GM21737 (cell line): ENCODE measurements at regions not wholly inside any gene's neighbourhood (a gene's known extent, or its start where the extent isn't known, plus 50 kb on each side); places are given as distances from the start of the nearest gene placed in this dataset.

Source experiments
- ATAC-seq: cut with Tn5 transposase; IDR thresholded peaks from one replicate; pipeline ENCODE4 v1.9.1; 2021; ENCODE audit warnings: mild to moderate bottlenecking, moderate library complexity; ENCODE audit not compliant: unreplicated experiment

- no peak for ATAC-seq
Observed at GRCh38 chr17:71963791-71964190, 157.0 kb upstream of the SOX9 start.

- no peak for ATAC-seq
Observed at GRCh38 chr17:71964559-71964958, 156.3 kb upstream of the SOX9 start.

DNA sequence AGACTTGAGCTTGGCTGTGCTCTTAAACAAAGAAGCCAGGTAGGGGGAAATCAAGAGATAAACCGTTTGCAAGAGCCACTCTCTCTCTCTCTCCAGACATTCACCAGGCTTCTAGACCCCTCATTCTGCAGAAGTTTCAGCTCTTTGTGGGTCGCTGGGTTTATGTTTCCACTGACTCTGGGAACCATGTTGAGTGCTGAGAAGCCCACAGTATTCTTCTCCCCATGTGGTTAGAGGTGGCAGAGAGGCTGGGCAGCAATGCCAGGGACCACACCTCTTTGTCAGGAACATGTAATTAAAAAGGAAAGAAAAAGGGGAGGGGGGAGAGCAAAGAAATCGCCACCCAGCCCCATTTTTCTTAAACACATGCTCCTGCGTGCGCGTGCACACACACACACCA lies 154.8 kb upstream of the SOX9 start:
- ATAC-seq = no peak

DNA sequence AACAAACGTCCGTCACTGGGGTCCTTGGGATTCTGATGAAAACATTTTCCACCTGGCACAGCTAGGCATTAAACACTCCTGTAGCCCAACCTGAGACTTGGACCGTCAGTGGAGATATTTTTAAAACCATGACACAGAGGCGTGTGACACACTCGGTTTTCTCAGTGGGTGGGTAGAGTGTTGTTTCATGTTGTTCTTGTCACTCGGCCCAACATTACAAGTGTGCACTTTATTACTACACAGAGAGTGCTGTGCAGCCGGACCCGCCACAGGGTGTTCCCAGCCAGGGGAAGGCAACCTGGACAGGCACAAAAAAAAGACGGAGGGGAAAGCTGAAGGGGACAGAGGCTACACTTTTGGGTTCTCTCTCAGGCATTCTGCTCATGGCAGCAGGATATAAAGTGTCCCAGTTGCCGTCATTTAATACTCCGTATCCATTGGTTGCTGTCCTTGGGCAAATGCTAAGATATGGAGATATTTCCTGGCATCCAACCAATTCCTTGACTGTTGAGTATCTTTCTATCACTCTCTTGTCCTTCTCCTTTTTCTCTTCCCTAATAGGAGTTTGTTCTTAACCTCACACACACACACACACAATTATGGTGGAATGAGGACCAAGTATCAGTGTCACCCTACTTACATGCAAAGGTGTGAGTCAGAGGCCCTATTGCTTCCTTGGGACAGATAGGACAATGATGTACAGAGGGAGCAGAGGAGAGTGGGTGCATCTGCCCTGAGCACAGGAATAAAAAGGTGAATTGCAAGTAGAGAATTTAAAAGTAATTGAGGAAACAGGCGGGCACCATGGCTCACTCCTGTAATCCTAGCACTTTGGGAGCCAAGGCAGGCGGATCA lies 154.1 kb upstream of the SOX9 start:
- ATAC-seq = no peak

DNA sequence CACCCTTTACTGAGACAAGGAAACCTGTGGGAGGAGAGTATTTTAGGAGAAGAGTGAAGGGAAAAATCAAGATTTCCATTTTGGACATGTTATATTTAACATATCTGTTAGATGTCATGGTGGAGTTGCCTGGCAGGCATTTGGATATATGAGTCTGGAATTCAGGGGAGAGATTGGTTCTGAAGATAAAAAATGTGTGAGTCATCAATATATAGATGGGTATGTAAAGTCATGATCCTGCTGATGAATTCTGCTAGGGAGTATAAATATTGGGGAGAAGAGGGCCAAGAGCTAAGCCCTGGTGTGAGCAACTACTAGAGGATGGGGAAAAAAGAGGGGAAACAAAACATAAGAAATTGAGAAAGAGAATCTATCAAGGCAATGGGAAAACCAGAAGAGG lies 151.3 kb upstream of the SOX9 start:
- ATAC-seq = no peak

- ATAC-seq = no peak
Observed at GRCh38 chr17:71970312-71970711, 150.5 kb upstream of the SOX9 start.

GRCh38 chr17:71974051-71974450 lies 146.8 kb upstream of the SOX9 start:
- no peak for ATAC-seq

DNA sequence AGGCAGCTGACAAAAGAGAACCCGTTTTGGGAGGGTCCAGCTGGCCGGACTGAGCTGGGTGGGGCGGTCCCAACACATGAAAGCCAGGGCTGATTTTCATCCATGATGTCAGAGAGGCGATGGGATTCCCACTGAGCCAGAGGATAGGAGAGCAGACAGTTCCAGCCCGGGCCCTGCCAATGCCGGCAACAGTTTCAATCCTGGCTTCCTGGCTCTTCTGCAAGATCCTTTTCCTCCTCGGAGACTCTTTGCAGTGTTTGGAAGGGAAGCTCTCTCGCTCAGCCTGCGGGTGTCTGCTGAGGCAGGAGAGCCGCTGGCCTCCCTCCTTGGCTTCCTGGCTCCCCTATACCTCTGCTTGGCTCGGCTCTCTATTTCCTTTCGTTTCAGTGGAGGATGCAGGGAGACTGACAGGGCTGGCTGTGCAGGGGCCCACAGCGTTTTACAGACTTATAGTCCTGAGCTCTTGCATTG lies 145.5 kb upstream of the SOX9 start:
- ATAC-seq = no peak

DNA sequence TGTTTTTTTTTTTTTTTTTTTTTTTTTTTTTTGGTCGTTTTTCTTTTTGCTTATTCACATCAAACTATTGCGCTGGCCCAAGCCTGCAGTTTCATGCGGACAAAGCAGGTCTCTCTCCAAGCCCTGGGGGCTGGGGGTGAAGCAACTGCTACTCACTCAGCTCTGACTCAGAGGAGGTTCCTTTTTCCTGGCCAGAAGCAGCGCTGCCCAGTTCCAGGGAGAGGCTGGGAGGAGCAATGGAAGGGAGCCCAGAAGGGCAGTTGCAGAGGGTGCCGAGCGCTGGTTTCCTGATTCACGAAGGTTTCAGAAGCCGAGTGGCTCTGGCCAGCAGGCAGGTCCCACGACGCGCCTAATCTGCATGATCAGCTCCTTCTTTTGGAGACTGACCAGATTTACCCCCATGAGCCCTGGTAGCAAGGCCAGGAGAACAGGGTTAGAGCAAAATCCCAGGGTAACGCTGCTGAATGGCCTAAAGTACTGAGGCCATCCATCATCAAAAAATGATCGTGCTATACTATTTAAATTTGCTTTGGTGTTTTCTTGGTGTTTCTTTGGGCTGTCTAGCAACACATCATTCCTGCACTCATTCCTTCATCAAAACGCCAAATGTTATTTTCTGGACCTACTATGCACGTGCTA lies 144.7 kb upstream of the SOX9 start:
- no peak for ATAC-seq

GRCh38 chr17:71978435-71978834 lies 142.4 kb upstream of the SOX9 start:
- no peak for ATAC-seq

- ATAC-seq = no peak
Observed at GRCh38 chr17:71980171-71980570, 140.6 kb upstream of the SOX9 start.

DNA sequence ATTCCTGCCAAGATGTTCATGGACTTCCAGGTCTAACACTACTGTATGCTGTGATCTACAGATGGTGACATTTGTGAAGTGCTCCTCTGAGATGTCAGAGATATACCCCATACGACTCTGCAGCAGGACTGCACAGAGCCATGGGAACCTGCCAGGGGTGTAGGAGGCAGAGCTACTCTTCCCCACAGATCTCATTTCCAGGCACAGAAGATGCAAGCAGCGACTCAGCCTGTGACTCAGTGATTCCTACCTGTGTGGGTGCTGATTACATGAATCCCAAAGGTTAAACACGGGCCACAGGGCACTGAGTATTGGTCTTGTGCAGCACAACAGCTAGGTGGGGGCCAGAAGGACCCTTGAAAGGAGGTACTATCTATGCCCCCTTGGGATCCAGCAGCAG lies 137.0 kb upstream of the SOX9 start:
- ATAC-seq = no peak

DNA sequence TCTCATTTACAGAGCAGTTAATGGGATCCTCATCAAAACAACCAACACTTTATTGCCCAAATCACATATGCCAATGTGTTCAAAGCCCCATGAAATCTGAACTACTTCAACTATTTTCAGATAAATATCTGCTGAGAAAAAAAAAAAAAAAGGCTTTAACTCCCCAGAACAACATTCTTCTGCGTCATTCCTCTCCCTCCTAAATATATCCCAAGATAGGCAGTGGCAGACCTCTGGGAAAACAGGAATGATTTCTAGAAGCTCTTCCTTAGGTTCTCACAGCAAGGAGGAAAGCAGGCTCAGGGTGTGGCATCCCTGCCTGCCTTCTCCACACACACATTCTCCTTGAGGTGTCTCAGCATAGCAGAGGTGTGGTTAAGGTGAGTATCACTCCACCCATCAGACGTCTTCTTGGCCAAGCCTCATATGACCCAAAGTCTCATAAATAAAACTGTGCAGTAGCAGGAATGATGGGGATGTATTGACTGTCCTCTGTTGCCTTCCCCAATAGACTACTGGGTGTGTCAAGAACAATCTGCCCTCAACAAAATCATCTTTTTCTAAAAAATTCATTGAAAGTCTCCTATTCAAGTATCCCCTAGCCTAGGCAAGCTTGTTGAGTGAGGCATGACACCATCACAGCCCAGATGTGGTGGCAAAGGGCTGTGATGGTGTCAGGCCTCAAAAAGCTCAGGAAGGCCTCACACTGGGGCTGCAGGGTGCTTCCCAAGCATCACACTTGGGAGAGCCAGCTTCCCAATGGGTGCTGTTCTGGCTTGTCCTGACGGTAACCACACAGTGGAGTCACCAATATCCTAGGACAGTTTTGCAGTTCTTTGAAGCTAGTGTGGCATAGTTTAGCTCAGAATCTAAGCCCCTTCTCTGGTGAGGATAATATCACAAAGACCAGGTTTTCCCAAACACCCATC lies 135.4 kb upstream of the SOX9 start:
- ATAC-seq = no peak

DNA sequence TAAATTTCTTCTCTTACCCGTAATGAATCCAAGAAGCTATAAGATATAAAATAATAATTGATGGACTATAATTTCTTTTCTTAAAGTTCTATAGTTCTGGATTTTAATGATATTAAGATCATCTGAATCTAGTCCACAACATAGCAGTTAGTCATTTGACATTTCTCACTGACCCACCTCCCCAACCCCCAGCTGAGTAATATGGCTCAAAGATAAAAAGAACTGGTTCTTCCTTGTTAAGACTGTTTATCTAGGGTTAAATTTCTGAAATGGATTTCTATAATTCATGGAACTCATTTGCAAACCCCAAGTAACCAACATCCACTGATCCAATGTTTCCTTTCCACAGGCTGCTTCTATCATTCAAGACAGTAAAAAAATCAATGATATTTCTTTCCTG lies 133.9 kb upstream of the SOX9 start:
- ATAC-seq = no peak

DNA sequence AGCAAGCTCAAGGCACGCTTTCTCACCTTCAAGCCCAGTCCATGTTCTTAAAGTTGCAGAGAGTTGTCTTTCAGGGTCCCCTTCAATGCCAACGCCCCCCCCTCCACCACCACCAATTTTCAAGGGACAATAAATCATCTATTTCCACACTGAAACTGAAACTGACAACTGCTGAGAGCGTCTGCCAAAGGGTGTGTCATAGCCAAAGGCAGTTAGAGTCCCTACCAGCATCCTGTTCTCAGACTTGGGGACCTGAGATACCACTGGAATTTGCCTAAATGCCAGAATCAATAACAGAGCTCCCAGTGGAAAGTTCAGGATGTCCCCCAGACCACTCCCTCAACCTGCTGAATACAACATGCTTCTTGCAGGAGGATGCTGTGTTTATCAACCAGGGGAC lies 133.2 kb upstream of the SOX9 start:
- no peak for ATAC-seq

DNA sequence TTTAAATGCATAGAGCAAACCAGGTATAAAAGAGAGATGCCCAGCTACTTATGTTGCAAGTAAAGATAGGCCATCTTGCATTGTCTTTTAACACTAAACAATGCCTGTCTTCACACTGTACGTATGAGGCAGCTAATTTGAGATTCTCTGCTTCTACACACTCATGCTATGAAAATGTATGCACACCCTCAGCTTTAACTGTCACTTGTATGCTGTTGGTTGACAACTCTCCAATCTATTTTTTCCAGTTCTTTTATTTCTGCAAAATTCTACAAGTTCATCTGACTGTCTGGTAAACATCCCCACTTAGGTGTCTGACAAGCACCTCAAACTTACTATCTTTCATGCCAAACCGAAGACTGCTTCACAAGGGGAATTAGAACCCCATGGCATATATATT lies 131.7 kb upstream of the SOX9 start:
- no peak for ATAC-seq

- no peak for ATAC-seq
Observed at GRCh38 chr17:71993363-71993762, 127.5 kb upstream of the SOX9 start.

DNA sequence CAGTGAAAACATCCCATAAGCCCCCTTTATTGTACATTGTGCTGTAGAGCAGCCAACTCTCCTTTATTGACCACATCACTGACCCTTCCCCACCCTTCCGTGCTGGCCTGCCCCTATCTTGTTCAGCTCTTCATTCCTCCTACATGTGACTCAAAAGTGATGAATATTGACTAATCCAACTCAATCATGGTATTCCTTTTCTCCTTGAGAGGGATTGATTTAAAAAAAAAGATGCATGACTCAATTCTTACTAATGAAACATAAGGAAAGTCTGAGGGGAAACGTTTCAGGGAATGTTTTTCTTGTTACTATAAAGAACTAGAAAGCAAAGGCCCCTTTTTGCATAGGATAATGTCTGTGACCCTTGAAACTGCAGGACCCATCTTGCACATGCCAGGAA lies 125.2 kb upstream of the SOX9 start:
- no peak for ATAC-seq

GRCh38 chr17:72004011-72004427 lies 116.8 kb upstream of the SOX9 start:
- no peak for ATAC-seq

DNA sequence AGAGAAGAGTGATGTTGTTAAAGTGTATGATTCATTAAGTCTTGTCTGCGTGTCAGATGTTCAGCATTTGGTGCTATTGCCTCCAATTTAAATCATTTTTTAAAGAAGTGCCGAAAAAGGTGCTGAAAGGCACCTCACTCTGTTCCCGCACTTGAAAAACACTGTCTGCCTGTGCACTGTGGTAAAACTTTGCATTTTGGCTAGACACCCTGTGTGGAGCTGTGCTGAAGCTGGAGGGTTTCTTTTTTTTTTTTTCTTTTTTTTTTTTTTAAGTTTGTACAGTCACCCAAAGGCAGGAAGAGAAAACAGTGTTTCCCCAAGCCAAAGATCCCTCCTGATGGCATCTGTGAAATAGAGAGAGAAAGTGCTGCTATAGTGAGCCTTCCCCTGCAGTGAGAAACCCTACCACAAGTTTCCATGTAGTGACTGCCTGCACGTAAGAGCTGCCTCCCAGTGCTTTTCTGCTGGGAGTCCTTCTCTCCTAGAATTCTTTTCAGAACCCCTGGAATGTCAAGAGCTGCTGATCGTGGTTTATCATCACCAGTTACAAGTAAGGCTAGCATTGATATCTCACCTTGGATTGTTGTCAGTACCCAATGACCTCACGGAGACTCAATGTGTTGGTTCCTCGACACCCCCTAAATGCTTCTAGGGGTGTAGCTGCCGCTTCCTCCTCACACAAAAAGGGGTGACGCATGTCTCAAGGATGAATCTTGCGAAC lies 116.0 kb upstream of the SOX9 start:
- peak; percentile 66 for ATAC-seq
